KBM-7 (cell line): ENCODE measurements at regions not wholly inside any gene's neighbourhood (a gene's known extent, or its start where the extent isn't known, plus 50 kb on each side); places are given as distances from the start of the nearest gene placed in this dataset.

Source experiments
- DNase-seq: peaks from one replicate; pipeline ENCODE4 v3.0.0-alpha.2; 2015
- in situ Hi-C: fragments of 300-500 bp; cut with MboI; formaldehyde crosslinking; loops from 2 replicates; pipeline ENCODE4 v1.14.3; 2020; ENCODE audit warnings: low sequenced_read_pairs, low pct_unique_long_range_greater_than_20kb, mixed read lengths

- in situ Hi-C loops, result no loop called here
- no peak for DNase-seq
These were observed 88.6 kb upstream of the DUSP22 start for GRCh38 chr6:203661-204060.

- no peak for DNase-seq
- in situ Hi-C loops, result no loop called here
These were observed 86.0 kb upstream of the DUSP22 start for GRCh38 chr6:206264-206663.

- peak; percentile 56 for DNase-seq
- in situ Hi-C loops, result no loop called here
These were observed 83.9 kb upstream of the DUSP22 start for GRCh38 chr6:208364-208763.

GRCh38 chr6:208938-209337 is 83.3 kb upstream of the DUSP22 start:
- DNase-seq, result no peak
- in situ Hi-C loops, result no loop called here

- in situ Hi-C loops, result no loop called here
- DNase-seq, result no peak
These were observed 82.7 kb upstream of the DUSP22 start for GRCh38 chr6:209432-210103.

- in situ Hi-C loops, result no loop called here
- no peak for DNase-seq
These were observed 82.2 kb upstream of the DUSP22 start for GRCh38 chr6:210104-210456.

- DNase-seq, result no peak
- in situ Hi-C loops, result no loop called here
These were observed 81.4 kb upstream of the DUSP22 start for GRCh38 chr6:210778-211374.

- DNase-seq, result no peak
- in situ Hi-C loops, result no loop called here
These were observed 80.3 kb upstream of the DUSP22 start for GRCh38 chr6:211871-212497.

GRCh38 chr6:213284-213683 is 79.0 kb upstream of the DUSP22 start:
- no peak for DNase-seq
- in situ Hi-C loops, result no loop called here

- DNase-seq, result no peak
- in situ Hi-C loops, result no loop called here
These were observed 77.9 kb upstream of the DUSP22 start for GRCh38 chr6:214428-214827.

GRCh38 chr6:215335-216034 is 76.8 kb upstream of the DUSP22 start:
- in situ Hi-C loops, result no loop called here
- DNase-seq, result no peak

GRCh38 chr6:217048-217659 is 75.1 kb upstream of the DUSP22 start:
- in situ Hi-C loops, result no loop called here
- peak; percentile 38 for DNase-seq

- in situ Hi-C loops, result no loop called here
These were observed 73.9 kb upstream of the DUSP22 start for GRCh38 chr6:218153-219018.

GRCh38 chr6:219019-219570 is 73.2 kb upstream of the DUSP22 start:
- DNase-seq, result peak; percentile 33
- in situ Hi-C loops, result no loop called here

More at GRCh38 chr6:218153-219018, 73.9 kb upstream of the DUSP22 start:
- no peak for DNase-seq

GRCh38 chr6:219641-220198 is 72.6 kb upstream of the DUSP22 start:
- DNase-seq, result peak; percentile 86
- in situ Hi-C loops, result no loop called here

- DNase-seq, result no peak
- in situ Hi-C loops, result no loop called here
These were observed 72.0 kb upstream of the DUSP22 start for GRCh38 chr6:220312-220711.

GRCh38 chr6:220721-221475 is 71.4 kb upstream of the DUSP22 start:
- no peak for DNase-seq
- in situ Hi-C loops, result no loop called here
